Adrenal gland (tissue), 9 donors: ENCODE measurements at regions not wholly inside any gene's neighbourhood (a gene's known extent, or its start where the extent isn't known, plus 50 kb on each side); places are given as distances from the start of the nearest gene placed in this dataset.

Source experiments
- DNase-seq, 7 donors: peaks; one replicate each; pipeline ENCODE4 v3.0.0-alpha.2; 2019 to 2020
- H3K27ac ChIP-seq, 5 donors: fragments of 200-600 bp; sonication (generic) in 4 of 5; 1 replicate in 3 of 5; 2 replicates in 2 of 5; pipeline versions ENCODE4 v1.5.1 to v1.8.0; 2016 to 2020; ENCODE audit warnings: mild to moderate bottlenecking in 1 of 5
- H3K27me3 ChIP-seq: fragments of 200-600 bp; 2 replicates; pipeline ENCODE4 v1.8.0; 2021
- H3K36me3 ChIP-seq, 2 donors: fragments of 200-600 bp; replicated peaks in 1 of 2; 1 replicate in 1 of 2; 2 replicates in 1 of 2; pipeline versions ENCODE4 v1.5.1 to v1.8.0; 2018 to 2022
- H3K4me1 ChIP-seq, 2 donors: fragments of 200-600 bp; replicated peaks in 1 of 2; 1 replicate in 1 of 2; 2 replicates in 1 of 2; pipeline versions ENCODE4 v1.5.1 to v1.8.0; 2018 to 2021
- H3K4me3 ChIP-seq, 4 donors: fragments of 200-600 bp; sonication (generic) in 3 of 4; one replicate each; pipeline ENCODE4 v1.5.1; 2016 to 2018
- H3K9me3 ChIP-seq, 3 donors: fragments of 200-600 bp; sonication (generic) in 1 of 3; replicated peaks in 1 of 3; 1 replicate in 2 of 3; 2 replicates in 1 of 3; pipeline versions ENCODE4 v1.5.1 to v1.8.0; 2016 to 2021
- POLR2A ChIP-seq, 2 donors: fragments of 450-650 bp; IDR thresholded peaks; one replicate each; pipeline ENCODE4 v1.6.1; 2017; ENCODE audit warnings: antibody characterized with exemption in 2 of 2, mild to moderate bottlenecking in 2 of 2, moderate library complexity in 1 of 2
- WGBS, 4 donors: extraction: QIAGEN DNeasy Blood & Tissue Kit in 2 of 4; methylation state at CpG; one replicate each; pipeline versions ENCODE4 v1.1.5 to v1.1.7; 2013 to 2017; 5-methylcytosine and 5-hydroxymethylcytosine counted together
- intact Hi-C, 2 donors: fragments of 100-400 bp; cut with DNase I; formaldehyde crosslinking; loops; one replicate each; pipeline versions ENCODE4 v1.14.1 to v1.15.0; 2022 to 2023
- TF ChIP-seq, protein P1 (sequence below), 6 experiments: fragments of 450-650 bp in 4 of 6; fragments of 200-600 bp in 2 of 6; sonication (generic) in 1 of 6; IDR thresholded peaks; 1 replicate in 5 of 6; 2 replicates in 1 of 6; pipeline versions ENCODE4 v1.5.1 to v1.8.0; 2016 to 2021; ENCODE audit warnings: antibody characterized with exemption in 6 of 6, mild to moderate bottlenecking in 2 of 6, moderate library complexity in 1 of 6
- donor health status: healthy with polysubstance abuse.
- donor health status: Bipolar disorder and iron deficiency.
- donor health status: DM: yes; HTN: yes; CAD: no.
- donor health status: DM: no; HTN: no; CAD: no.
- donor health status: DM: no; HTN: no; CAD: no.

DNA sequence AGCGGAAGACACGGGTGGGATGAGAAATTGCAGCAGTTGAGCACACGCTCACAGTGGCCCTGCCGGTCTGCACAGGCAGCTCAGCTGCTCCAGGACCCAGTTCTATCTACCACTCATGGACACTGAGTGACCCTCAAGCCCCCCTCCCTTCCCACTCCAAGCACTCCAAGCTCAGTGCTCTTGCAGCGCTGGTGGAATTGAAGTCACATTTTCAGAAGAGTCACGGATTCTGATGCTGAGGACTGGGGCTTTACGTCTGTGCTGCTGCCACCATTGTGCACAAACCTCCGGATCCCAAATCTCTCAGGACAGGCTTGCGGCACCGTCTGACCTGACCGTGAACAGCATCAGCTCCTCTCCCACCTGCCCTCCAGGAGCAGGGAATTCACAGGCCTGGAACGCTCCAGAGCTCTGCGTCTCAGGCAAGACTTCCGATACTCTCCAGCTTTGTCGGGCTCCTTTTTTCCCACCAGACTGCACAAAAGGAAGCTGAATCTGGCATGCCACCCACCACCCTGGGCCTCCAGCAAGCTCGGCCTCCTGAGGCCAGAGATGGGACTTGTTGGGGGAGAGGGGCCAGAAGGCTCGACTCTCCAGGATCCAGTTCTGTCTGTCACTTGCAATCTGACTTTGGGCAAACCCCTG is 213.1 kb upstream of the RTL1 start:
- H3K27me3 ChIP-seq: no peaks in the 10 kb centered on the region
- no peaks in the 10 kb centered on the region for H3K9me3 ChIP-seq
- H3K27ac ChIP-seq: no peak overlapping the region
- 78 to 85% (median 82%) methylated on average over 10 to 17 of the region's 17 CpGs for WGBS, 4 donors
- no peak overlapping the region for H3K4me3 ChIP-seq
- TF ChIP-seq, protein P1, sequence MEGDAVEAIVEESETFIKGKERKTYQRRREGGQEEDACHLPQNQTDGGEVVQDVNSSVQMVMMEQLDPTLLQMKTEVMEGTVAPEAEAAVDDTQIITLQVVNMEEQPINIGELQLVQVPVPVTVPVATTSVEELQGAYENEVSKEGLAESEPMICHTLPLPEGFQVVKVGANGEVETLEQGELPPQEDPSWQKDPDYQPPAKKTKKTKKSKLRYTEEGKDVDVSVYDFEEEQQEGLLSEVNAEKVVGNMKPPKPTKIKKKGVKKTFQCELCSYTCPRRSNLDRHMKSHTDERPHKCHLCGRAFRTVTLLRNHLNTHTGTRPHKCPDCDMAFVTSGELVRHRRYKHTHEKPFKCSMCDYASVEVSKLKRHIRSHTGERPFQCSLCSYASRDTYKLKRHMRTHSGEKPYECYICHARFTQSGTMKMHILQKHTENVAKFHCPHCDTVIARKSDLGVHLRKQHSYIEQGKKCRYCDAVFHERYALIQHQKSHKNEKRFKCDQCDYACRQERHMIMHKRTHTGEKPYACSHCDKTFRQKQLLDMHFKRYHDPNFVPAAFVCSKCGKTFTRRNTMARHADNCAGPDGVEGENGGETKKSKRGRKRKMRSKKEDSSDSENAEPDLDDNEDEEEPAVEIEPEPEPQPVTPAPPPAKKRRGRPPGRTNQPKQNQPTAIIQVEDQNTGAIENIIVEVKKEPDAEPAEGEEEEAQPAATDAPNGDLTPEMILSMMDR (IDR thresholded peaks at IDR 0.05): no peak
- TF ChIP-seq POLR2A (IDR thresholded peaks at IDR 0.05): no peak
- H3K4me1 ChIP-seq: no peaks in the 10 kb centered on the region
- DNase-seq: peak in 3 of 7 donors; percentile 2 to 24 (median 5)
- no peaks in the 10 kb centered on the region for H3K36me3 ChIP-seq
- intact Hi-C loops: no loop called here

GRCh38 chr14:101117543-101117942 is 214.0 kb upstream of the RTL1 start:
- Histone ChIP-seq H3K4me1 (no peaks in the 10 kb centered on the region), H3K4me3 (no peak overlapping the region), H3K27me3 (no peaks in the 10 kb centered on the region), H3K27ac (no peak overlapping the region), H3K9me3 (no peaks in the 10 kb centered on the region), H3K36me3 (no peaks in the 10 kb centered on the region)
- DNase-seq: no peak
- intact Hi-C loops: no loop called here
- WGBS, 4 donors: 46 to 81% (median 70%) methylated on average over 2 of the region's 2 CpGs
- TF ChIP-seq, protein P1 (IDR thresholded peaks at IDR 0.05): no peak
- no peak for TF ChIP-seq POLR2A (IDR thresholded peaks at IDR 0.05)

DNA sequence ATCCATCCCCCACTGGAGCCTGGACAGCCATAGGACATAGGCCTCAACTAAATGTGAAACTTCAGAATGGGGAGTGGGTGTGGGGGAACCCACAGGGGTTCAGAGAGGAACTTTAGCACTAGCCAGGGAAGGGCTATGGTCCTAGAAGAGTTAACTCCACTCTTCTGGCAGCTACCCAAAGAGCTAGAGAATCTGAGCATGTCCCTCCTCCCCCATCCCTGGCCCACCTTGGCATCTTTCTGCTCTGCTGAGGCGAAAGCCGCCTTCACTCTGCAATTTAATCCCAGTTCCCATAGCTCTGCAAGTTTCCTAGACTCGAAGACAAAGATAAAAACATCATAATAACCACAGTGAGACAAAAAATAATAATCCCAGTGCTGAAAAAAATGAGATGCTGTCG is 214.7 kb upstream of the RTL1 start:
- Histone ChIP-seq H3K9me3 (no peaks in the 10 kb centered on the region), H3K27ac (no peak overlapping the region), H3K4me3 (no peak overlapping the region), H3K27me3 (no peaks in the 10 kb centered on the region), H3K4me1 (no peaks in the 10 kb centered on the region), H3K36me3 (no peaks in the 10 kb centered on the region)
- intact Hi-C loops: no loop called here
- 74 to 88% (median 82%) methylated on average over 4 of the region's 4 CpGs for whole genome bisulfite sequencing, 4 donors
- TF ChIP-seq, protein P1 (IDR thresholded peaks at IDR 0.05): no peak
- TF ChIP-seq POLR2A (IDR thresholded peaks at IDR 0.05): no peak
- DNase-seq: peak in 3 of 7 donors; percentile 2 to 14 (median 3)

DNA sequence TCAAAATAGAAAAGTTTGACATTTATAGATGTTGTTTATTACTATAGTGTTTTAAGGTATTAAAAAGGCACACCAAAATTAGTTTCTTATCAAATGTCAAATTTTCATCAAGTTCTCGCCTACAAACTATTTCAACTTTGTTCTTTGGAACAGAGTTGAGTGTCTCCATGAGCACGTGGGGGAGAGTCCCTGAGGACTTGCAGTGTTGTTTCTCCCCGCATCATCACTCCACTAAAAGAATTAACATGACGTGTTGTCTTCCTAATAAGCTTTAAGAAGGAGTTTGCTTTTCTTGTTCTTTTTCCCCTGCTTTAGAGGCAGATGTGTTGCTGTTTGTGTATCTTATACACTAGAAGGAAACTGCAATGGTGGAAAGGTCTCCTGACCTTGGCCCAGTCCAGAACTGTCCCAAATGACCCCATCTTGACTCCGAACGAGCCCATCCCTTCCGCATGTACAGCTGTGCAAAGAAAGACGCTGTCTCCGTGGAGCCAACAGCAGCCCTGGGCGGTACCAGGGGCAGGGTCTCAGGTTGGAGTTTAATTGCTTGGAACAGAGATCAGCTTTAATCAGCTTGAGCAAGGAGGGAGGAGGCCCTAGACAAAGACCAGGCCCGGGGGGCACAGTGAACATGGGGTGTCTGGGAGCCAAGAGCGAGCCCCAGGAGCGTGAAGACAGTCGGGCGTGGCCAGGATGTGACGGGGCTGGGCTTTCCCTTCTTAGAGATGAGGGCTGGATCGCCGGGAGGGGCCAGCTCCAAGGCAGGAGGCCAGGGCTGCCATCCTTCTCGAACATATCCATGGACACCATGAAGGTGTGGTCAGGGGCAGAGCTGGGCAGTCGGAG is 215.4 kb upstream of the RTL1 start:
- intact Hi-C loops: no loop called here
- H3K27me3 ChIP-seq: no peaks in the 10 kb centered on the region
- H3K4me1 ChIP-seq: no peaks in the 10 kb centered on the region
- TF ChIP-seq POLR2A (IDR thresholded peaks at IDR 0.05): no peak
- TF ChIP-seq, protein P1 (IDR thresholded peaks at IDR 0.05): no peak
- WGBS, 4 donors: 60 to 80% (median 74%) methylated on average over 20 of the region's 20 CpGs
- no peak overlapping the region for H3K4me3 ChIP-seq
- peak in 2 of 7 donors; percentile 16 to 44 for DNase-seq
- H3K9me3 ChIP-seq: no peaks in the 10 kb centered on the region
- no peaks in the 10 kb centered on the region for H3K36me3 ChIP-seq
- H3K27ac ChIP-seq: no peak overlapping the region
